OCI-LY1 (cell line): ENCODE measurements at regions not wholly inside any gene's neighbourhood (a gene's known extent, or its start where the extent isn't known, plus 50 kb on each side); places are given as distances from the start of the nearest gene placed in this dataset.

Experiments
- H2AFZ ChIP-seq: fragments of 200-600 bp; sonication (generic), shearing (Covaris generic); 2 replicates; pipeline ENCODE4 v1.6.0; 2014; ENCODE audit warnings: antibody characterized with exemption, mild to moderate bottlenecking, low read length
- H3F3A ChIP-seq: fragments of 200-600 bp; sonication (generic), shearing (Covaris generic); 2 replicates; pipeline ENCODE4 v1.6.0; 2014; ENCODE audit warnings: mild to moderate bottlenecking, antibody characterized with exemption, low read length, moderate library complexity; ENCODE audit not compliant: insufficient read depth
- H3K27ac ChIP-seq: fragments of 200-600 bp; sonication (generic); 2 replicates; pipeline ENCODE4 v1.5.1; 2014; ENCODE audit warnings: low read length, mixed run types, mild to moderate bottlenecking, low read depth; ENCODE audit not compliant: poor library complexity, severe bottlenecking
- H3K27me3 ChIP-seq: fragments of 200-600 bp; sonication (generic); 2 replicates; pipeline ENCODE4 v1.6.0; 2014; ENCODE audit warnings: antibody characterized with exemption, mild to moderate bottlenecking, low read length, moderate library complexity; ENCODE audit not compliant: insufficient read depth
- H3K36me3 ChIP-seq: fragments of 200-600 bp; sonication (generic); 2 replicates; pipeline ENCODE4 v1.6.1; 2014; ENCODE audit warnings: mild to moderate bottlenecking, antibody characterized with exemption, low read length, moderate library complexity, mixed read lengths; ENCODE audit not compliant: insufficient read depth
- H3K4me1 ChIP-seq: fragments of 200-600 bp; sonication (generic); 2 replicates; pipeline ENCODE4 v1.5.1; 2014; ENCODE audit warnings: mild to moderate bottlenecking, low read length, moderate library complexity; ENCODE audit not compliant: insufficient read depth, severe bottlenecking
- H3K4me2 ChIP-seq: fragments of 200-600 bp; sonication (generic), shearing (Covaris generic); 2 replicates; pipeline ENCODE4 v1.6.1; 2014; ENCODE audit warnings: low read length
- H3K4me3 ChIP-seq: fragments of 200-600 bp; sonication (generic); 2 replicates; pipeline ENCODE4 v1.5.1; 2014; ENCODE audit warnings: low read length, low read depth, mild to moderate bottlenecking, mixed read lengths; ENCODE audit not compliant: poor library complexity, severe bottlenecking
- H3K79me2 ChIP-seq: fragments of 200-600 bp; shearing (Covaris generic); 2 replicates; pipeline ENCODE4 v1.6.1; 2016; ENCODE audit warnings: mixed run types, low read length, mixed read lengths; ENCODE audit not compliant: insufficient read depth
- H3K9ac ChIP-seq: fragments of 200-600 bp; sonication (generic), shearing (Covaris generic); 2 replicates; pipeline ENCODE4 v1.6.1; 2014; ENCODE audit warnings: mild to moderate bottlenecking, low read length, mixed read lengths
- H3K9me2 ChIP-seq: fragments of 200-600 bp; sonication (generic), shearing (Covaris generic); 2 replicates; pipeline ENCODE4 v1.6.1; 2014; ENCODE audit warnings: low read depth, mild to moderate bottlenecking, low read length, mixed read lengths
- H3K9me3 ChIP-seq: fragments of 200-600 bp; shearing (Covaris generic); 2 replicates; pipeline ENCODE4 v1.6.1; 2014; ENCODE audit warnings: low read length, mixed read lengths
- H4K20me1 ChIP-seq: fragments of 200-600 bp; sonication (generic), shearing (Covaris generic); 2 replicates; pipeline ENCODE4 v1.6.0; 2016; ENCODE audit warnings: mild to moderate bottlenecking, low read length; ENCODE audit not compliant: insufficient read depth
- CTCF ChIP-seq: fragments of 200-600 bp; sonication (generic), shearing (Covaris generic); IDR thresholded peaks from 2 replicates; pipeline ENCODE4 v1.5.1; 2017; ENCODE audit warnings: mild to moderate bottlenecking, antibody characterized with exemption, low read length, moderate library complexity, mixed read lengths
- EZH2 ChIP-seq: fragments of 200-600 bp; sonication (generic), shearing (Covaris generic); IDR thresholded peaks from 2 replicates; pipeline ENCODE4 v1.8.0; 2017; ENCODE audit warnings: borderline replicate concordance, mixed run types, mild to moderate bottlenecking, antibody characterized with exemption, low read length, moderate library complexity, mixed read lengths

DNA sequence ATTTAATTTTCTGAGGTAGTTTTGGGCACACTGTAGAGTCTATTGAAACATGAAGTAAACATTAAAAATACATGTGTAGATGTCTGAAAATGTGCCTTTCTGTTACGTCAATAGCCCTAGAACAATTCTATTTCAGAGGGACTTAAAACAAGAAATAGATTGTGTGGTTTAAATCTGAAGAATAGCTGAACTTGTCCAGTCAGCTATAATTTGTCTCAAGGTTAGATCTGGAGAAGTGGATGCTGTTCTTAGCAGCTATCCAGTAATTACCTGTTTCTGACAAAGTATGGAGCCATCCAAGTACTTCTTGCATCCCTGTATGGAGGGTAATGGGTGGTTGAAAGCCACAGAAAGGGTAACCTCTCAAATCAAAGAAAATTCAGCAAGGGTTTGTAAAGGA lies 92.8 kb downstream of the SEPTIN7 start:
- peaks cover 75% of the 10 kb centered on the region for H3K36me3 ChIP-seq

GRCh38 chr7:35894721-35895120 lies 93.9 kb downstream of the SEPTIN7 start:
- H3K27me3 ChIP-seq: no peaks in the 10 kb centered on the region
- no peak overlapping the region for H3K4me3 ChIP-seq
- no peak overlapping the region for H2AFZ ChIP-seq
- H3K27ac ChIP-seq: no peak overlapping the region
- H4K20me1 ChIP-seq: no peaks in the 10 kb centered on the region
- no peaks in the 10 kb centered on the region for H3F3A ChIP-seq
- H3K79me2 ChIP-seq: no peaks in the 10 kb centered on the region
- no peaks in the 10 kb centered on the region for H3K9me2 ChIP-seq
- no peak overlapping the region for H3K9ac ChIP-seq
- no peak for TF ChIP-seq CTCF
- TF ChIP-seq EZH2: no peak
- H3K4me2 ChIP-seq: no peak overlapping the region
- no peaks in the 10 kb centered on the region for H3K4me1 ChIP-seq
- H3K36me3 ChIP-seq: peaks cover 70% of the 10 kb centered on the region
- no peaks in the 10 kb centered on the region for H3K9me3 ChIP-seq

More for the DNA sequence above, 92.8 kb downstream of the SEPTIN7 start:
- no peaks in the 10 kb centered on the region for H4K20me1 ChIP-seq
- no peak overlapping the region for H2AFZ ChIP-seq
- H3K27ac ChIP-seq: no peak overlapping the region
- no peaks in the 10 kb centered on the region for H3K9me3 ChIP-seq
- TF ChIP-seq CTCF: no peak
- no peak for TF ChIP-seq EZH2
- H3K79me2 ChIP-seq: no peaks in the 10 kb centered on the region
- no peak overlapping the region for H3K4me2 ChIP-seq
- no peak overlapping the region for H3K4me3 ChIP-seq
- no peaks in the 10 kb centered on the region for H3K9me2 ChIP-seq
- no peaks in the 10 kb centered on the region for H3K27me3 ChIP-seq
- H3K9ac ChIP-seq: no peak overlapping the region
- H3K4me1 ChIP-seq: no peaks in the 10 kb centered on the region
- no peaks in the 10 kb centered on the region for H3F3A ChIP-seq

- no peak overlapping the region for H3K9ac ChIP-seq
- H3K9me2 ChIP-seq: no peaks in the 10 kb centered on the region
- H3K36me3 ChIP-seq: peaks cover 73% of the 10 kb centered on the region
- H3K4me1 ChIP-seq: no peaks in the 10 kb centered on the region
- H3K4me2 ChIP-seq: no peak overlapping the region
- H2AFZ ChIP-seq: no peak overlapping the region
- H3K4me3 ChIP-seq: no peak overlapping the region
- TF ChIP-seq EZH2 (no peak), CTCF (no peak)
- H3K27me3 ChIP-seq: no peaks in the 10 kb centered on the region
- no peaks in the 10 kb centered on the region for H3K79me2 ChIP-seq
- no peaks in the 10 kb centered on the region for H4K20me1 ChIP-seq
- no peak overlapping the region for H3K27ac ChIP-seq
- H3K9me3 ChIP-seq: no peaks in the 10 kb centered on the region
- peaks cover 3% of the 10 kb centered on the region; the same call in 1 of the 2 replicates for H3F3A ChIP-seq
Observed at GRCh38 chr7:35900651-35901050, 99.8 kb downstream of the SEPTIN7 start.
